H1 (cell line): ENCODE measurements at regions not wholly inside any gene's neighbourhood (a gene's known extent, or its start where the extent isn't known, plus 50 kb on each side); places are given as distances from the start of the nearest gene placed in this dataset.

ENCODE experiments used
- CTCF ChIA-PET: fragments of 300-600 bp; sonication (Branson Sonifier 250); formaldehyde crosslinking; loops from one replicate; lab custom pipeline; 2021; ENCODE audit not compliant: partially characterized antibody; lab: Charles Lee
- POLR2A ChIA-PET: fragments of 300-600 bp; sonication (Branson Sonifier 250); formaldehyde crosslinking; loops from one replicate; lab custom pipeline; 2021; ENCODE audit warnings: inconsistent platforms; ENCODE audit not compliant: partially characterized antibody; lab: Charles Lee
- DNase-seq, 2 experiments: peaks; one replicate each; pipeline versions ENCODE4 v3.0.0 to v3.0.0-alpha.2; 2010 to 2022; ENCODE audit warnings: low spot score in 2 of 2, low read depth in 1 of 2, mixed read lengths in 1 of 2
- FAIRE-seq: peaks from 2 replicates; lab custom pipeline; 2011; peaks lifted over from hg19 to GRCh38; lab: Jason Lieb, UNC
- H2AFZ ChIP-seq: 2 replicates; pipeline ENCODE4 v1.8.1; 2012; ENCODE audit warnings: low read length, inconsistent platforms
- H2AK5ac ChIP-seq: 2 replicates; pipeline ENCODE4 v1.6.1; 2013; ENCODE audit warnings: low read depth, low read length
- H2BK120ac ChIP-seq: replicated peaks from 2 replicates; pipeline ENCODE3; 2013; ENCODE audit warnings: low read depth, low read length, inconsistent platforms
- H2BK12ac ChIP-seq: 2 replicates; pipeline ENCODE4 v1.6.1; 2013; ENCODE audit warnings: low read depth, low read length
- H2BK15ac ChIP-seq: 2 replicates; pipeline ENCODE4 v1.6.1; 2013; ENCODE audit warnings: low read length
- H2BK20ac ChIP-seq: 2 replicates; pipeline ENCODE4 v1.6.1; 2013; ENCODE audit warnings: low read length
- H2BK5ac ChIP-seq: 2 replicates; pipeline ENCODE4 v1.6.1; 2013; ENCODE audit warnings: low read depth, low read length
- H3K14ac ChIP-seq: 2 replicates; pipeline ENCODE4 v1.6.1; 2013; ENCODE audit warnings: inconsistent platforms; ENCODE audit not compliant: insufficient read length
- H3K18ac ChIP-seq: 2 replicates; pipeline ENCODE4 v1.6.1; 2013; ENCODE audit warnings: low read length; ENCODE audit errors: extremely low read depth
- H3K23ac ChIP-seq: 2 replicates; pipeline ENCODE4 v1.6.1; 2013; ENCODE audit warnings: inconsistent platforms; ENCODE audit not compliant: insufficient read length
- H3K23me2 ChIP-seq: 2 replicates; pipeline ENCODE4 v1.6.1; 2013; ENCODE audit warnings: low read depth, low read length
- H3K27ac ChIP-seq: 2 replicates; pipeline ENCODE4 v1.6.1; 2011; ENCODE audit warnings: low read depth, low read length, inconsistent platforms
- H3K27me3 ChIP-seq, 4 experiments: replicated peaks in 1 of 4; 1 replicate in 1 of 4; 2 replicates in 3 of 4; pipeline versions ENCODE4 v1.6.1 to v1.8.1; 2011 to 2013; ENCODE audit warnings: low read length in 3 of 4, mild to moderate bottlenecking in 3 of 4, inconsistent platforms in 2 of 4, mixed read lengths in 2 of 4, moderate library complexity in 1 of 4; ENCODE audit not compliant: control insufficient read depth in 3 of 4, insufficient read depth in 3 of 4; ENCODE audit errors: extremely low read depth in 1 of 4
- H3K36me3 ChIP-seq, 4 experiments: 2 replicates each; pipeline versions ENCODE4 v1.6.1 to v1.8.1; 2011 to 2013; ENCODE audit warnings: mild to moderate bottlenecking in 4 of 4, low read length in 3 of 4, moderate library complexity in 2 of 4, control low read depth in 1 of 4, inconsistent platforms in 1 of 4; ENCODE audit not compliant: insufficient read depth in 4 of 4, control insufficient read depth in 2 of 4
- H3K4ac ChIP-seq: replicated peaks from 2 replicates; pipeline ENCODE3; 2013; ENCODE audit warnings: low read length, low read depth, mixed read lengths, inconsistent platforms; ENCODE audit not compliant: insufficient read length
- H3K4me1 ChIP-seq, 4 experiments: replicated peaks in 1 of 4; 1 replicate in 1 of 4; 2 replicates in 3 of 4; pipeline versions ENCODE4 v1.6.1 to v1.8.1; 2011 to 2013; ENCODE audit warnings: low read length in 3 of 4, inconsistent platforms in 2 of 4, mixed read lengths in 1 of 4; ENCODE audit not compliant: insufficient read depth in 4 of 4, control insufficient read depth in 3 of 4
- H3K4me2 ChIP-seq, 2 experiments: 2 replicates each; pipeline versions ENCODE4 v1.6.1 to v1.8.1; 2011 to 2013; ENCODE audit warnings: low read depth in 2 of 2, low read length in 2 of 2, control low read depth in 1 of 2, inconsistent platforms in 1 of 2, mild to moderate bottlenecking in 1 of 2; ENCODE audit not compliant: insufficient read depth in 1 of 2
- H3K4me3 ChIP-seq, 4 experiments: fragments of 200-600, 300-600 bp in 1 of 4; sonication (generic), shearing (Covaris generic), sonication (Bioruptor Twin) in 1 of 4; 2 replicates each; pipeline versions ENCODE4 v1.5.1 to v1.8.1; 2011 to 2016; ENCODE audit warnings: low read length in 4 of 4, low read depth in 3 of 4, control low read depth in 2 of 4, inconsistent platforms in 2 of 4, mild to moderate bottlenecking in 2 of 4, mixed read lengths in 1 of 4, moderate library complexity in 1 of 4; ENCODE audit not compliant: insufficient read depth in 2 of 4; ENCODE audit errors: extremely low read depth in 1 of 4
- H3K56ac ChIP-seq: replicated peaks from 2 replicates; pipeline ENCODE3; 2013; ENCODE audit warnings: low read depth, mild to moderate bottlenecking, mixed read lengths, low read length, inconsistent platforms; ENCODE audit not compliant: insufficient read length
- H3K79me1 ChIP-seq: 2 replicates; pipeline ENCODE4 v1.6.1; 2013; ENCODE audit warnings: low read depth, low read length, control low read depth
- H3K79me2 ChIP-seq, 2 experiments: 2 replicates each; pipeline versions ENCODE4 v1.6.1 to v1.8.1; 2012 to 2013; ENCODE audit warnings: low read length in 2 of 2, mild to moderate bottlenecking in 2 of 2, inconsistent platforms in 1 of 2; ENCODE audit not compliant: insufficient read depth in 2 of 2, control insufficient read depth in 1 of 2
- H3K9ac ChIP-seq, 4 experiments: replicated peaks in 1 of 4; 1 replicate in 1 of 4; 2 replicates in 3 of 4; pipeline versions ENCODE4 v1.6.1 to v1.8.1; 2011 to 2013; ENCODE audit warnings: low read depth in 3 of 4, low read length in 3 of 4, control low read depth in 2 of 4, mild to moderate bottlenecking in 2 of 4, moderate library complexity in 2 of 4, inconsistent platforms in 1 of 4; ENCODE audit errors: extremely low read depth in 1 of 4
- H3K9me3 ChIP-seq, 2 experiments: 2 replicates each; pipeline versions ENCODE4 v1.6.1 to v1.8.1; 2012 to 2013; ENCODE audit warnings: mild to moderate bottlenecking in 2 of 2, moderate library complexity in 2 of 2, control low read depth in 1 of 2, inconsistent platforms in 1 of 2, low read depth in 1 of 2, low read length in 1 of 2, mixed read lengths in 1 of 2; ENCODE audit not compliant: insufficient read depth in 2 of 2
- H4K20me1 ChIP-seq, 2 experiments: replicated peaks in 1 of 2; 2 replicates each; pipeline versions ENCODE3 to v1.8.1; 2011 to 2013; ENCODE audit warnings: inconsistent platforms in 2 of 2, low read length in 2 of 2, mild to moderate bottlenecking in 1 of 2; ENCODE audit not compliant: insufficient read depth in 2 of 2, control insufficient read depth in 1 of 2
- H4K5ac ChIP-seq: 2 replicates; pipeline ENCODE4 v1.6.1; 2013; ENCODE audit warnings: low read length, low read depth, mixed read lengths, inconsistent platforms; ENCODE audit not compliant: insufficient read length
- H4K8ac ChIP-seq: 2 replicates; pipeline ENCODE4 v1.8.0; 2013; ENCODE audit warnings: mild to moderate bottlenecking, moderate library complexity, low read length, inconsistent platforms; ENCODE audit not compliant: insufficient read depth; ENCODE audit errors: extremely low read depth
- H4K91ac ChIP-seq: replicated peaks from 2 replicates; pipeline ENCODE3; 2013; ENCODE audit warnings: low read length, mixed read lengths, inconsistent platforms; ENCODE audit not compliant: insufficient read length
- BACH1 ChIP-seq: IDR thresholded peaks from 2 replicates; pipeline ENCODE4 v1.6.1; 2012; ENCODE audit warnings: low read length, improper control_type of control experiment
- NRF1 ChIP-seq: IDR thresholded peaks from 2 replicates; pipeline ENCODE4 v1.6.1; 2011; ENCODE audit warnings: mild to moderate bottlenecking, low read depth, low read length, improper control_type of control experiment
- PHF8 ChIP-seq: fragments of 200-600 bp; sonication (generic); conservative IDR thresholded peaks from 2 replicates; pipeline ENCODE4 v1.7.1; 2012; ENCODE audit warnings: low read depth, mild to moderate bottlenecking, inconsistent platforms, low read length, moderate library complexity
- RFX5 ChIP-seq: IDR thresholded peaks from 2 replicates; pipeline ENCODE4 v1.6.1; 2011; ENCODE audit warnings: low read depth, low read length, improper control_type of control experiment, borderline replicate concordance
- SAP30 ChIP-seq: fragments of 300-600 bp; sonication (generic); IDR thresholded peaks from 2 replicates; pipeline ENCODE4 v1.7.1; 2012; ENCODE audit warnings: low read length, moderate library complexity, mild to moderate bottlenecking, inconsistent platforms; ENCODE audit not compliant: insufficient read depth, insufficient replicate concordance
- SP2 ChIP-seq: IDR thresholded peaks from 2 replicates; pipeline ENCODE4 v1.6.1; 2012; ENCODE audit warnings: mild to moderate bottlenecking, low read length, inconsistent platforms
- TAF1 ChIP-seq: IDR thresholded peaks from 2 replicates; pipeline ENCODE4 v1.6.1; 2011; ENCODE audit warnings: mild to moderate bottlenecking, low read depth, low read length
- TEAD4 ChIP-seq: IDR thresholded peaks from 2 replicates; pipeline ENCODE4 v1.6.1; 2012; ENCODE audit warnings: low read depth, low read length, inconsistent platforms, mixed read lengths
- WGBS, 2 experiments: shearing (Covaris generic) in 1 of 2; methylation state at CpG; one replicate each; pipeline versions ENCODE4 v1.1.6 to v1.1.7; 2013 to 2015; ENCODE audit warnings: low lambda C conversion rate in 2 of 2, mixed read lengths in 2 of 2, inconsistent platforms in 1 of 2, low coverage in 1 of 2, missing lambda C conversion rate in 1 of 2; ENCODE audit not compliant: insufficient replicate concordance in 2 of 2, insufficient coverage in 1 of 2, insufficient read length in 1 of 2; ENCODE audit errors: extremely low coverage in 1 of 2, missing lambda C conversion rate in 1 of 2; 5-methylcytosine and 5-hydroxymethylcytosine counted together

DNA sequence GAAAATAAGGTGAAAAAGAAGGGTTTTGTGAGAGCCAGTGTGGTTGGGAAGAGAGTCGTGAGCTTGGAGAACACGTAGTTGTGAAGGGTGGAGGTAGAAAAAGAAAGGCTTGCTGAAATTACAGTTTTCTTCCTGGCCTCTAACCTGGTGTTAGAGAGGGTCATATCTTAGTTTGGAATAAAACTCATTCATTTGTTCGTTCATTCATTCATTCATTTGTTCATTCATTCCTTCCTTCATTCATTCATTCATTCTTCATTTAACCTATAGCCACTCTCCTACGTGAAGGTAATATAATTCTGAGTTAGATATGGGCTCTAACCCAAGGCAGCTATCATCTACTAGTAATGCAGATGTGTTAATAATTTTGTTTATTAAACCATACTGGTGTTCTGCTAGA is 111.8 kb upstream of the ZNF521 start:
- H3K9me3 ChIP-seq = no peaks in the 10 kb centered on the region
- no peak overlapping the region for H2BK15ac ChIP-seq
- no peak overlapping the region for H3K4me2 ChIP-seq
- no peak overlapping the region for H3K23ac ChIP-seq
- WGBS, 2 experiments = 60 to 100% methylated on average over 2 to 4 of the region's 4 CpGs
- H3K4me1 ChIP-seq = peaks cover 0 to 3% (median 0%) of the 10 kb centered on the region in 4 experiments; a peak in 1 of 7 replicates
- CTCF ChIA-PET = no interaction called here
- H2BK5ac ChIP-seq = no peak overlapping the region
- no peak overlapping the region for H3K27ac ChIP-seq
- TF ChIP-seq PHF8 (no peak), NRF1 (no peak), SP2 (no peak), BACH1 (no peak), TEAD4 (no peak), SAP30 (no peak), TAF1 (no peak), RFX5 (no peak)
- TF ChIP-seq, all 59 proteins: peak for 0
- no peak overlapping the region for H2BK12ac ChIP-seq
- no peaks in the 10 kb centered on the region for H4K20me1 ChIP-seq
- FAIRE-seq (no peak), DNase-seq (no peak)
- no peaks in the 10 kb centered on the region for H3K36me3 ChIP-seq
- H3K79me1 ChIP-seq = no peaks in the 10 kb centered on the region
- no peak overlapping the region for H2BK120ac ChIP-seq
- H3K18ac ChIP-seq = no peak overlapping the region
- no peak overlapping the region for H2BK20ac ChIP-seq
- H2AK5ac ChIP-seq = no peak overlapping the region
- no peak overlapping the region for H4K5ac ChIP-seq
- no peak overlapping the region for H3K14ac ChIP-seq
- no peaks in the 10 kb centered on the region for H3K27me3 ChIP-seq
- H3K79me2 ChIP-seq = no peaks in the 10 kb centered on the region
- H3K56ac ChIP-seq = no peak overlapping the region
- no peak overlapping the region for H4K8ac ChIP-seq
- no peak overlapping the region for H3K9ac ChIP-seq
- POLR2A ChIA-PET = interaction anchor here (0.6 kb wide), 1 partner anchor 119 kb away, joined by 4 read pairs; no protein-coding TSS in a partner anchor
- H2AFZ ChIP-seq = no peak overlapping the region
- H3K4me3 ChIP-seq = no peak overlapping the region
- no peaks in the 10 kb centered on the region for H3K23me2 ChIP-seq
- H4K91ac ChIP-seq = no peak overlapping the region
- no peak overlapping the region for H3K4ac ChIP-seq
